Fibroblast of lung (primary cell): ENCODE measurements at regions not wholly inside any gene's neighbourhood (a gene's known extent, or its start where the extent isn't known, plus 50 kb on each side); places are given as distances from the start of the nearest gene placed in this dataset.

Experiments used
- DNase-seq, 2 donors: peaks; one replicate each; pipeline versions ENCODE4 v3.0.0 to v3.0.0-alpha.2; 2010; ENCODE audit warnings: low read depth in 2 of 2
- H2AFZ ChIP-seq: 2 replicates; pipeline ENCODE4 v1.5.1; 2012; ENCODE audit warnings: low read length, control low read depth, inconsistent platforms
- H3K27ac ChIP-seq: 2 replicates; pipeline ENCODE4 v1.5.1; 2011; ENCODE audit warnings: low read length, control low read depth; ENCODE audit not compliant: insufficient read depth
- H3K27me3 ChIP-seq: 2 replicates; pipeline ENCODE4 v1.5.1; 2011; ENCODE audit warnings: mild to moderate bottlenecking, low read length; ENCODE audit not compliant: control insufficient read depth, insufficient read depth
- H3K36me3 ChIP-seq: 2 replicates; pipeline ENCODE4 v1.5.1; 2011; ENCODE audit warnings: low read length; ENCODE audit not compliant: control insufficient read depth, insufficient read depth
- H3K4me1 ChIP-seq: 2 replicates; pipeline ENCODE4 v1.5.1; 2011; ENCODE audit warnings: low read length; ENCODE audit not compliant: control insufficient read depth, insufficient read depth; ENCODE audit errors: extremely low read depth
- H3K4me2 ChIP-seq: 2 replicates; pipeline ENCODE4 v1.5.1; 2011; ENCODE audit warnings: low read length, control low read depth; ENCODE audit not compliant: insufficient read depth; ENCODE audit errors: extremely low read depth
- H3K4me3 ChIP-seq, 4 experiments: fragments of 200-600 bp in 1 of 4; sonication (generic) in 1 of 4; replicated peaks in 1 of 4; 2 replicates each; pipeline ENCODE4 v1.5.1; 2011 to 2016; ENCODE audit warnings: low read length in 4 of 4, low read depth in 3 of 4, mild to moderate bottlenecking in 3 of 4, control low read depth in 2 of 4, inconsistent platforms in 1 of 4, mixed read lengths in 1 of 4; ENCODE audit not compliant: insufficient read depth in 1 of 4; ENCODE audit errors: control extremely low read depth in 1 of 4
- H3K79me2 ChIP-seq: 2 replicates; pipeline ENCODE4 v1.5.1; 2012; ENCODE audit warnings: mild to moderate bottlenecking, low read length, inconsistent platforms; ENCODE audit not compliant: control insufficient read depth, insufficient read depth
- H3K9ac ChIP-seq: 2 replicates; pipeline ENCODE4 v1.5.1; 2011; ENCODE audit warnings: mild to moderate bottlenecking, low read length, control low read depth; ENCODE audit not compliant: insufficient read depth
- H3K9me3 ChIP-seq: 2 replicates; pipeline ENCODE4 v1.5.1; 2012; ENCODE audit warnings: low read depth, low read length; ENCODE audit not compliant: control insufficient read depth, insufficient read depth
- H4K20me1 ChIP-seq: 2 replicates; pipeline ENCODE4 v1.5.1; 2011; ENCODE audit warnings: low read length; ENCODE audit not compliant: control insufficient read depth, insufficient read depth; ENCODE audit errors: extremely low read depth
- EZH2 ChIP-seq: IDR thresholded peaks from 2 replicates; pipeline ENCODE4 v1.5.1; 2012; ENCODE audit warnings: low read length, control low read depth, mild to moderate bottlenecking; ENCODE audit errors: missing control alignments
- TF ChIP-seq, protein P1 (sequence below), 2 donors: IDR thresholded peaks in 1 of 2; conservative IDR thresholded peaks in 1 of 2; 1 replicate in 1 of 2; 2 replicates in 1 of 2; pipeline ENCODE4 v1.5.1; 2011 to 2012; ENCODE audit warnings: low read length in 2 of 2, control low read depth in 1 of 2, inconsistent platforms in 1 of 2, low read depth in 1 of 2, mild to moderate bottlenecking in 1 of 2

DNA sequence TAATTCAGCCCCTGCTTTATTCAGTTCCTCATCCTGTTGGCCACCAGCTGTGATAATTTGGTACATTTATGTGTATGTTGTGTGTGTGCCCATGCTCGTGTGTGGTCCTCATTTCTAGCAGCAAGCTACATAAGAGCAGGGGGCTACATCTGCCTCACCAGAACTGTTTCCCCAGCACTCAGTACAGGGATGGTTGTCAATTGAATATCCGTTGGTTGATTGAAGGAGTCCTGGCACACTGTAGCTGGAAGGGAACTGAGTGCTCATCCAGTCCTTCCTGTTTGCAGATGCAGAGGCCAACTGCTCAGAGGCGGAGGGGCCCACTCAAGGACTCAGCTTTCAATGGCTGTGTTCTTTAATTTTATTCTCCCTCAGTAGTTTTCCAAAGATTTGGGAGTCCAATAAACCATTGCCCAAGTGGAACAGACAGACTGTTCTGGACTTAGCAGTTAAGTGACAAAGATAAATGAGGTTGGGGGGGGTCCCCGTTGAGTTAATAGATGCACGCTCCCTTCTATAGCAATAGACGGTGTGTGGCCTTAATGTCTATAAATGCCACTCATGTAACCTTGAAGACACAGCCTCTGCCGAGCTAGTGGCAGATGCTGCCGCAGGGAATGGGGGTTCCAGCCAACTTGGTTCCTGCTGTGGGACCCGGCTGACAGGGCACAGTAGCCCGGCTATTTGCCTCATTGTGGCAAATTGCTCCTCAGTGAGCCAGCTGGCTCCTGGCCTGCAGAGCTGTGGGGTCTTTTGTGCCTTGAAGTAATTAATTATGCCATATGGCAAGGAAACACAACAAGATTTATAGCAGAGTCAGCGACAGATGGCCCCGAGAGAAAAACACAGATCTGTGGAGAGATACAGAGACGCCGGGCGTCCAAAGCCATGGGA, 71.4 kb upstream of the GRK3 start:
- TF ChIP-seq EZH2: no peak
- TF ChIP-seq, protein P1, sequence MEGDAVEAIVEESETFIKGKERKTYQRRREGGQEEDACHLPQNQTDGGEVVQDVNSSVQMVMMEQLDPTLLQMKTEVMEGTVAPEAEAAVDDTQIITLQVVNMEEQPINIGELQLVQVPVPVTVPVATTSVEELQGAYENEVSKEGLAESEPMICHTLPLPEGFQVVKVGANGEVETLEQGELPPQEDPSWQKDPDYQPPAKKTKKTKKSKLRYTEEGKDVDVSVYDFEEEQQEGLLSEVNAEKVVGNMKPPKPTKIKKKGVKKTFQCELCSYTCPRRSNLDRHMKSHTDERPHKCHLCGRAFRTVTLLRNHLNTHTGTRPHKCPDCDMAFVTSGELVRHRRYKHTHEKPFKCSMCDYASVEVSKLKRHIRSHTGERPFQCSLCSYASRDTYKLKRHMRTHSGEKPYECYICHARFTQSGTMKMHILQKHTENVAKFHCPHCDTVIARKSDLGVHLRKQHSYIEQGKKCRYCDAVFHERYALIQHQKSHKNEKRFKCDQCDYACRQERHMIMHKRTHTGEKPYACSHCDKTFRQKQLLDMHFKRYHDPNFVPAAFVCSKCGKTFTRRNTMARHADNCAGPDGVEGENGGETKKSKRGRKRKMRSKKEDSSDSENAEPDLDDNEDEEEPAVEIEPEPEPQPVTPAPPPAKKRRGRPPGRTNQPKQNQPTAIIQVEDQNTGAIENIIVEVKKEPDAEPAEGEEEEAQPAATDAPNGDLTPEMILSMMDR (conservative IDR thresholded peaks at IDR 0.05 in 1 of 2, IDR thresholded peaks at IDR 0.05 in 1 of 2; ENCODE audit: low read depth in 1 of 2, low read length in 2 of 2): no peak
- H3K27me3 ChIP-seq: no peaks in the 10 kb centered on the region
- no peaks in the 10 kb centered on the region for H3K36me3 ChIP-seq
- no peak overlapping the region for H3K9ac ChIP-seq
- H2AFZ ChIP-seq: no peak overlapping the region
- H3K27ac ChIP-seq: no peak overlapping the region
- H3K4me1 ChIP-seq: peaks cover 2% of the 10 kb centered on the region
- no peaks in the 10 kb centered on the region for H4K20me1 ChIP-seq
- H3K9me3 ChIP-seq: no peaks in the 10 kb centered on the region
- H3K4me3 ChIP-seq: no peak overlapping the region
- no peak for DNase-seq
- no peak overlapping the region for H3K4me2 ChIP-seq
- H3K79me2 ChIP-seq: no peaks in the 10 kb centered on the region

DNA sequence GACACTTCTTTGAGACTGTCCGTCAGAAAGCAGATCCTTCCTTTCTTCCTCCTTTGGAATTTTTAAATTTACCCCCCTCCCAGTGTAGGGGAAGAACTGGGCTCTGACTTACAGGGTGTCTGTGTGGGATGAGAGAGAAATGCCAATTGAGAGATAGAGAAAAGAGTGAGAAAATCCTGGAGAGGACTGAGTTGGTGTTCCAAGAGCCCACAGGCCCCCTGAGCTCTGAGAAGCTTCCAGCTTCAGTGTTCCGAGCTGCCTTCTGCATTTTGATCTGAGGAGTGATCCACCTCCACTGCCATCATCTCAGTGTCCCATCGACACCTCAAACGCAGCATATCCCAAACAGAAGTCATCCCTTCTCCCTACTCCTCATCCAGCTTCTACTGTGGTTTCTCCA, 70.7 kb upstream of the GRK3 start:
- no peak overlapping the region for H3K9ac ChIP-seq
- H3K4me3 ChIP-seq: no peak overlapping the region
- no peaks in the 10 kb centered on the region for H3K27me3 ChIP-seq
- H3K27ac ChIP-seq: no peak overlapping the region
- no peak overlapping the region for H3K4me2 ChIP-seq
- DNase-seq: no peak
- no peaks in the 10 kb centered on the region for H4K20me1 ChIP-seq
- no peaks in the 10 kb centered on the region for H3K4me1 ChIP-seq
- H2AFZ ChIP-seq: no peak overlapping the region
- no peaks in the 10 kb centered on the region for H3K36me3 ChIP-seq
- no peaks in the 10 kb centered on the region for H3K9me3 ChIP-seq
- H3K79me2 ChIP-seq: no peaks in the 10 kb centered on the region
- TF ChIP-seq, protein P1 (conservative IDR thresholded peaks at IDR 0.05 in 1 of 2, IDR thresholded peaks at IDR 0.05 in 1 of 2; ENCODE audit: low read depth in 1 of 2, low read length in 2 of 2): no peak
- TF ChIP-seq EZH2: no peak

DNA sequence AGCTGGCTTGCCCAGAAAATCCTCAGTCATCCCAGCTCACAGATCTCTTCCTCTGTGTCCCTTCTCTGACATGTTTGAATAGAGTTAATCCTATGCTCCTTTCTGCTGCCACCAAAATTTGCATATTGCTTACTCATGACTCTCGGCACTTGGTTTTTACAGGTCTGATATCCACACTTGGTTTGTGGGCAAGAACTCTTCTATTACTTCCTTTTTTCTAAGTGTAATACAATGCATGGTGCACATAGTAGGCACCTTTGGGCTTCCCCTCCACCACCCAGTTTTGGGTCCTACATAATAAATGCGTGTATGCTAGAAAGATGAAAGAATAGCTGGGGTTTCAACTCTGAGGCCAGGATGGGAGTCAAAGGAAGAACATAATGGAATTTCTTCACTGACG, 69.7 kb upstream of the GRK3 start:
- Histone ChIP-seq H3K27me3 (no peaks in the 10 kb centered on the region), H3K4me3 (no peak overlapping the region), H3K4me1 (no peaks in the 10 kb centered on the region), H3K27ac (no peak overlapping the region), H3K79me2 (no peaks in the 10 kb centered on the region), H3K9me3 (no peaks in the 10 kb centered on the region), H4K20me1 (no peaks in the 10 kb centered on the region), H3K9ac (no peak overlapping the region), H3K36me3 (no peaks in the 10 kb centered on the region), H3K4me2 (no peak overlapping the region), H2AFZ (no peak overlapping the region)
- no peak for DNase-seq
- TF ChIP-seq, protein P1 (conservative IDR thresholded peaks at IDR 0.05 in 1 of 2, IDR thresholded peaks at IDR 0.05 in 1 of 2; ENCODE audit: low read depth in 1 of 2, low read length in 2 of 2): no peak
- no peak for TF ChIP-seq EZH2
